Left lung (tissue), 4 donors: ENCODE measurements at regions not wholly inside any gene's neighbourhood (a gene's known extent, or its start where the extent isn't known, plus 50 kb on each side); places are given as distances from the start of the nearest gene placed in this dataset.

Source experiments
- ATAC-seq: fragments of 200-7000 bp; cut with Tn5 transposase; one replicate; pipeline ENCODE4 v1.9.1; 2020; ENCODE audit warnings: moderate library complexity
- DNase-seq, 4 donors: peaks; one replicate each; pipeline ENCODE4 v3.0.0-alpha.2; 2013 to 2020
- H3K27ac ChIP-seq, 2 donors: fragments of 200-600 bp; sonication (generic) in 1 of 2; one replicate each; pipeline versions ENCODE4 v1.5.0 to v1.8.0; 2020 to 2021
- H3K27me3 ChIP-seq, 2 donors: fragments of 200-600 bp; sonication (generic) in 1 of 2; one replicate each; pipeline versions ENCODE4 v1.5.0 to v1.8.0; 2020 to 2021
- H3K36me3 ChIP-seq, 2 donors: fragments of 200-600 bp; sonication (generic) in 1 of 2; one replicate each; pipeline versions ENCODE4 v1.5.0 to v1.8.0; 2020 to 2021
- H3K4me1 ChIP-seq, 2 donors: fragments of 200-600 bp; one replicate each; pipeline ENCODE4 v1.8.0; 2021
- H3K4me3 ChIP-seq, 2 donors: fragments of 200-600 bp; sonication (generic) in 1 of 2; one replicate each; pipeline versions ENCODE4 v1.5.0 to v1.8.0; 2020 to 2021; ENCODE audit warnings: mild to moderate bottlenecking in 1 of 2
- H3K9me3 ChIP-seq, 2 donors: fragments of 200-600 bp; sonication (generic) in 1 of 2; one replicate each; pipeline versions ENCODE4 v1.5.0 to v1.8.0; 2020 to 2021
- intact Hi-C, 2 donors: fragments of 100-400 bp; cut with DNase I; formaldehyde crosslinking; loops; one replicate each; pipeline versions ENCODE4 v1.11.2 to v1.14.2; 2022
- TF ChIP-seq, protein P1 (sequence below), 2 donors: fragments of 200-600 bp; sonication (generic) in 1 of 2; IDR thresholded peaks; one replicate each; pipeline versions ENCODE4 v1.5.0 to v1.8.0; 2021; ENCODE audit warnings: antibody characterized with exemption in 2 of 2
- donor health status: DM: no; HTN: yes; CAD: no.
- donor health status: DM: no; HTN: no; CAD: no.

- DNase-seq = no peak
- intact Hi-C loops = no loop called here
Observed at GRCh38 chr3:29005862-29006261, 275.0 kb upstream of the RBMS3 start.

GRCh38 chr3:29011441-29011840 lies 269.4 kb upstream of the RBMS3 start:
- no peak overlapping the region for H3K27ac ChIP-seq
- ATAC-seq (no peak), DNase-seq (no peak)
- no peaks in the 10 kb centered on the region for H3K27me3 ChIP-seq
- no peaks in the 10 kb centered on the region for H3K36me3 ChIP-seq
- no peaks in the 10 kb centered on the region for H3K4me1 ChIP-seq
- H3K4me3 ChIP-seq = no peak overlapping the region
- H3K9me3 ChIP-seq = no peaks in the 10 kb centered on the region
- TF ChIP-seq, protein P1, sequence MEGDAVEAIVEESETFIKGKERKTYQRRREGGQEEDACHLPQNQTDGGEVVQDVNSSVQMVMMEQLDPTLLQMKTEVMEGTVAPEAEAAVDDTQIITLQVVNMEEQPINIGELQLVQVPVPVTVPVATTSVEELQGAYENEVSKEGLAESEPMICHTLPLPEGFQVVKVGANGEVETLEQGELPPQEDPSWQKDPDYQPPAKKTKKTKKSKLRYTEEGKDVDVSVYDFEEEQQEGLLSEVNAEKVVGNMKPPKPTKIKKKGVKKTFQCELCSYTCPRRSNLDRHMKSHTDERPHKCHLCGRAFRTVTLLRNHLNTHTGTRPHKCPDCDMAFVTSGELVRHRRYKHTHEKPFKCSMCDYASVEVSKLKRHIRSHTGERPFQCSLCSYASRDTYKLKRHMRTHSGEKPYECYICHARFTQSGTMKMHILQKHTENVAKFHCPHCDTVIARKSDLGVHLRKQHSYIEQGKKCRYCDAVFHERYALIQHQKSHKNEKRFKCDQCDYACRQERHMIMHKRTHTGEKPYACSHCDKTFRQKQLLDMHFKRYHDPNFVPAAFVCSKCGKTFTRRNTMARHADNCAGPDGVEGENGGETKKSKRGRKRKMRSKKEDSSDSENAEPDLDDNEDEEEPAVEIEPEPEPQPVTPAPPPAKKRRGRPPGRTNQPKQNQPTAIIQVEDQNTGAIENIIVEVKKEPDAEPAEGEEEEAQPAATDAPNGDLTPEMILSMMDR (IDR thresholded peaks at IDR 0.05) = no peak
- intact Hi-C loops = no loop called here

More at GRCh38 chr3:29005862-29006261, 275.0 kb upstream of the RBMS3 start:
- Histone ChIP-seq H3K27ac (no peak overlapping the region), H3K4me3 (no peak overlapping the region), H3K4me1 (no peaks in the 10 kb centered on the region), H3K36me3 (no peaks in the 10 kb centered on the region), H3K9me3 (peaks cover 0 to 2% of the 10 kb centered on the region in 2 donors), H3K27me3 (no peaks in the 10 kb centered on the region)
- no peak for ATAC-seq
- TF ChIP-seq, protein P1 (IDR thresholded peaks at IDR 0.05) = no peak

DNA sequence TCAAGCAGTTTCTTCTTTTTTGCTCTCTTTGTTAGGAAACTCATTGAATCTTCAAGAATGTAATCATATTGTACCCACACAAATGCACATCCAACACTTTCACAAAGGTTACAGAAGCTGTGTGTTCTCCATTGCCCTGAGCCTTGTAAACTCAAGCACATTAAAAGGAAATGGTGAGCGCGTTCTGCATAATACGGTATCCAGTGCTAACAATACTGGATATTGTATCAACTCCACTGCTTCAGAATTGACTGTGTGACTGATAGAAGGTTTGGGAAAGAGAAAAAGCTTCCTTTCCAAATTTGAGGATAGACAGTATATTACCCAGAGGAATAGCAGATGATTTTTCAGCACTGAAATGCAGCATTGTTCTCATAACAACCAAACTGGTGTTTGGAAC lies 268.9 kb upstream of the RBMS3 start:
- Histone ChIP-seq H3K4me1 (no peaks in the 10 kb centered on the region), H3K36me3 (no peaks in the 10 kb centered on the region), H3K4me3 (no peak overlapping the region), H3K9me3 (no peaks in the 10 kb centered on the region), H3K27me3 (no peaks in the 10 kb centered on the region), H3K27ac (no peak overlapping the region)
- no peak for DNase-seq
- no peak for ATAC-seq
- TF ChIP-seq, protein P1 (IDR thresholded peaks at IDR 0.05) = no peak
- intact Hi-C loops = no loop called here

DNA sequence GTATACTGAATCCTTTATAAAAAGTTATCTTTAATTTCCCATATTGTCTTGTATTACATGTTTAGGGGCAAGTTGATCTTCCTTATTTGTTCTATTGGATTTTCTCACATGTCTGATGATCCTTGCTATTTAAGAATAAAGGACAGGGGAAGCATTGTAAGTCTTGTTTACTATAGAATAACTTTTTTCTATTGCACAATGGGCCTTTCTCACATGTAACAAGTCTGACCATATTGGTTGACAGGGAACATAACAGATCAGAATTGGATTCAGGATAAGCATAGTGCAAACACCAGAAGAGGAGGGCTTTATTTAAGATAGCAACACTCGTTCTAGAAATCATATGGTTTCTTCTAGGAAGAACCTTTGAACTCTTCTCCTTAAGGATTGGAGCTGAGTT lies 257.9 kb upstream of the RBMS3 start:
- intact Hi-C loops = no loop called here
- DNase-seq (no peak), ATAC-seq (no peak)
- Histone ChIP-seq H3K36me3 (no peaks in the 10 kb centered on the region), H3K27me3 (no peaks in the 10 kb centered on the region), H3K4me3 (no peak overlapping the region), H3K4me1 (no peaks in the 10 kb centered on the region), H3K9me3 (peaks cover 0 to 11% of the 10 kb centered on the region in 2 donors), H3K27ac (no peak overlapping the region)
- TF ChIP-seq, protein P1 (IDR thresholded peaks at IDR 0.05) = no peak

DNA sequence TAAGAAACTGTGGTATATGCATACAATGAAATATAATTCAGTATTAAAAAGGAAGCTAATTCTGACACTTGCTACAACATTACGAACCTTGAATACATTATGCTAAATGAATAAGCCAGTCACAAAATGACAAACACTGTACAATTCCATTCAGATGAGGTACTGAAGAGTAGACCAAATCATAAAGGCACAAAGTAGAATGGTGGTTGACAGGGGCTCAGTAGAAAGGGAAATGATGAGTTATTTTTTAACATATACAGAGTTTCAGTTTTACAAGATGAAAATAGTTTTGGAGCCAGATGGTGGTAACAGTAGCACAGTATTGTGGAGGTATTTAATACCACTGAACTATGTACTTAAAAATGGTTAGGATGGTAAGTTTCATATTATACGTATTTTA lies 254.6 kb upstream of the RBMS3 start:
- Histone ChIP-seq H3K9me3 (peaks cover 0 to 11% of the 10 kb centered on the region in 2 donors), H3K27me3 (no peaks in the 10 kb centered on the region), H3K4me1 (no peaks in the 10 kb centered on the region), H3K36me3 (no peaks in the 10 kb centered on the region), H3K27ac (no peak overlapping the region), H3K4me3 (no peak overlapping the region)
- DNase-seq = no peak
- TF ChIP-seq, protein P1 (IDR thresholded peaks at IDR 0.05) = no peak
- no peak for ATAC-seq
- intact Hi-C loops = no loop called here
